Stimulated activated CD8-positive, alpha-beta memory T cell treated with anti-CD3 and anti-CD28 coated beads, Interleukin-12 subunit alpha, Interleukin-12 subunit beta, amount 100 ng/mL, for 1 hour (primary cell): ENCODE measurements at regions not wholly inside any gene's neighbourhood (a gene's known extent, or its start where the extent isn't known, plus 50 kb on each side); places are given as distances from the start of the nearest gene placed in this dataset.
A peak's percentile ranks its signal among the peaks of the same experiment; 100 is the strongest.
"Not testable (repeated sequence)": the region's sequence is repeated elsewhere in the genome, so short reads cannot be mapped to it uniquely, and the experiment has no call there.

Experiments used
- DNase-seq: peaks from one replicate; pipeline ENCODE4 v3.0.0-alpha.2; 2020; ENCODE audit warnings: low read depth

DNA sequence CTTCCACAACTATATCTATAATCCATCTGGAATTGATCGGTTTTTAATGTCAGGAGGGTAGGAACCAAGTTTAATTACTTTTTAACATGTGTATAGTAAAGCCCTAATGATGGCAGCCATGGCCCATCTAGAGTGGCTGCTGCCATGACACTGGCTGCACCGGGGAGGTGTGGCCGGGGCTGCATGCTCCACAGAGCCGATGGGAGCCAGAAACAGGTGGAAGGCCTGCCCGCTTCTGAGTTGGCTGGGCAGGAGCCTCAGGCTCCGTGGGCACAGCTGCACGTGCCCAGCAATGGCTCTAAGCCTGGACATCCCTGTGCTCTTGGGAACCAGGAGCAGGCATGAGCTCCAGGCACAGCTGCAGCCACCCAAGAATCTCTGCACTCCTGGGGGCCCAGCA is 73.0 kb downstream of the GBP6 start:
- DNase-seq = no peak

DNA sequence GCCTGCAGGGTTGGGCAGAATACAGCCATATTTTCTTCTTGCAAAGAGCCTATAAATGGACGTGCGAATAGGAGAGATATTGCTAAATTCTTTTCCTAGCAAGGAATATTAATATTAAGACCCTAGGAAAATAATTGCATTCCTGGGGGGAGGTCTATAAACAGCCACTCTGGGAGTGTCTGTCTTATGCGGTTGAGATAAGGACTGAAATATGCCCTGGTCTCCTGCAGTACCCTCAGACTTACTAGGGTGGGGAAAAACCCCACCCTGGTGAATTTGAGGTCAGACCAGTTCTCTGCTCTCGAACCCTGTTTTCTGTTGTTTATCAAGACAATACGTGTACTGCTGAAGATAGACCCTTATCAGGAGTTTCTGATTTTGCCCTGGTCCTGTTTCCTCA is 74.4 kb downstream of the GBP6 start:
- DNase-seq = not testable (repeated sequence)

DNA sequence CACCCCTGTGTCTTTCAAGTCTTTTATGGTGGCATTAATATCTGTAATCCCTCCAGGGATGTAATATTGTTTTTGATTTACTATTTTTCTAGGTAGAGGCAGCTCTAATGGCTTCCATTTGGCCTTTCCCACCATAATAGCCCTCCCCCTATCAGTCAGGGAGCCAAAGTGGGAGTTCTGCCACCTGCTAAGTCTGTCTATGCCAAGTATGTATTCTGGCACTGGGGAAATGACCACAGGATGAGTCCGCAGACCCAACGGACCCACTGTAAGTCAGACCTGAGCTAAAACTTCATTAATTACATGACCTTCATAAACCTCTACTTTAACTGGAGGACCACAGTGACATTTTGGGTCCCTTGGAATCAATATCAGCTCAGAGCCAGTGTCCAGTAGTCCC is 77.1 kb downstream of the GBP6 start:
- no peak for DNase-seq

DNA sequence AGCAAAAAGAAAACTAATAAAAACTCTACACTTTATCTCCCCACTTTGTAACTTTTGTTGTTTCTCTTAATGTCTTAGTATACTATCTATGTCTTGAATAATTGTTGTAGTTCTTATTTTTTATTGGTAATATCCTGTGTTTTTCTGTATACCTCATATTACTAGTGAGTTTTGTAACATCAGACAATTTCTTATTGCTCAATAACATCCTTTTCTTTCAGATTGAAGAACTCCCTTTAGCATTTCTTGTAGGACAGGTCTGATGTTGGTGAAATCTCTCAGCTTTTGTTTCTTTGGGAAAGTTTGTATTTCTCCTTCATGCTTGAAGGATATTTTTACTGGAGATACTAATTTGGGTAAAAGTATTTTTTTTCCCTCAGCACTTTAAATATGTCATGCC is 79.8 kb upstream of the LRRC8B start:
- DNase-seq = no peak

DNA sequence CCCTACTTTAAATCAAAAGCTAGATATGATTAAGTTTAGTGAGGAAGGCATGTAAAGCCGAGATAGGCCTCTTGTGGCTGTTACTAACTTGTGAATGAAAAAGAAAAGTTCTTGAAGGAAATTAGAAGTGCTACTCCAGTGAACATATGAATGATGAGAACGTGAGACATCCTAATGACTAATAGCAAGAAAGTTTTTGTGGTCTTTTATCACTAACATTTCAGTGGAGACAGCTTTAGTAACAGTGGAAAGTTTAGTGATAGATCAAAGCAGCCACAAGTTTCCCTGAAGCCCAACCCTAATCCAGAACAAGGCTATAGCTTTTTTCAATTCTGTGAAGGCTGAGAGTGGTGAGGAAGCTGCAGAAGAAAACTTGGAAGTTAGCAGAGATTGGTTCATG is 73.6 kb upstream of the LRRC8B start:
- no peak for DNase-seq

DNA sequence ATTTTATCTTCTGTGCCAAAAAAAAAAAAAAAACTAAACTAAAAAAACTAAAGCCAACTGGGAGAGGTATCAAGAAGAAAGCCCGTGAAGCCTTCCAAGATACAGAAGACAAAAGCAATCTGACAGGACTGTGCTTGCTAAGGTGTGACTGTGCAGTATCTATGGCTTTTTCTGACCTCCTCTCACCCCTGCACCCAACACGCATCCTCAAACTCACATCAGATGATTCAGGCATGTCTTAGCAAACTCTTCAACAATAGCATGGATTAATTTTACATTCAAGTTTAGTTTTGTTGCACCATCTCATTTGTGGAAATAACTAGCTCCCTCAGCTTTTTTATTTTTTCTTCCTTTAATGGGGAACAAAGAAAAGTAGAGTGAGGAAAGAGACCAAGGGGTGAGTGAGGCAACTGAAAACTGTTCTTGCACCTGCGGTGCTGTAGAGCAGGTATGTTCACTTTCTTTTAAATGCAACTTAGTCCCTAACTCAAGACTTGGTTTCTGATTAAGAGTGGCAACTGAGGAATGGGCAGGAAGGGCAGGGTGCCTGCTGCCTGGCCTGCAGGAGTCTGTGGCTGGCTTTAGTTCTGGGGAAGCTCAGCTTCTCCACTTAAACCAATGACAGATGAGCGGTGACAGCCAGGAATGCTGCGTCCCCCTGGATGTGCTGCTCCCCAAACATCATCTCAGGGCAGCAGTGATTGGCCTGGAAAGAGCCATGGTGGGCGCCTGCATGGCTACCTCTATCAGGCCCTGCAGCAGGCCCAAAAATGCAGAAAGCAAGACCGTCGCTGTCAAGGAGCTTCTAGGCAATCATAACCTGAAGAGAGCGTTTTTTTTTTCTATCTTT is 71.3 kb upstream of the LRRC8B start:
- DNase-seq = no peak

DNA sequence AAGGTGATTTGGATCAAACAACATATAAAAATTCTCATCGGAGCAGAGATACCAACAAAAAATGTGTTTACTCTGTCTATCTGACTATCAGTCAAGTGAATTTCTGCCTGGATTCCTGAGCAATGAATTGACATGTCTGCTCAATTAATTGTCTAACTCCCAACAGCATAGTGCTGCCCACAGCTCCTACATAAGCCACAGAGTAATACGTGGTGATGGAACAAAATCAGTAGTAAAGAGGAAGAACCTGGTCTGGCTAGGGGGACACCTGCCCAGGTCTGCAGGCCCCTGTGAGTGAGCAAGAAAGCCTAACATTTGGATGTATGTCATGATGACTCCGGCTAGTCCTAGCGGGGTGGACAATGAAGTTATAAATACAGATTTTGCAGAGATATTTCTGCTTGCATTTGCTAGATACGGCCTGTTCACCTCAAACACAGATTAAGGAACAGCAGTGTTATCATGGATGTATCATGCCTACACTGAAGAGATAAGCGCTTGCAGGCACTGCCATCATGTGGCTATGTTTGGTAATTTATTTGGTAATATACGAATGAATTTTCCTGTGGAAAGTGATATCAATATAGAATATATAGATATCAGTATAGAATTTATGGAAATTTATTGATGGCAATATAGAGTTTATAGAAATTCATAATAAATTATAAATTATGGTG is 69.6 kb upstream of the LRRC8B start:
- DNase-seq = peak; percentile 36

DNA sequence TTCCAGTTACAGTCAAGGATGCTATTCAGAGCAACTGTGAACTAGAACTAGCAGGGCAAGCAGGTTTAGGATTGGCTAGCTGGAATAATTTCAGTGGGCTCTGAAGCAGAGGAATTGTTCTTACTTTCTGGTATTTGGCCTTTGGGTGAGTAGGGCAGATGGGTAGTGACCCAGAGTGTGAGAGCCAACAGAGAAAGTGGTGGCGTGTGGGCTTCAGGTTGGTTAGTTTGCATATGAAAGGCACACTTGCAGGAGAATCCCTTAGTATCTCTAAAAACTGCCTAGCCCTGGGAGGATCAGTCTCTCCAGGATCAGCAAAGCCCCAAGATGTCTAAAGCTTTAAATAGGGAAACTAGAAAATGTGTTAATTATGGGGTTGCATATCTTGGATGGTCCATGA is 67.6 kb upstream of the LRRC8B start:
- DNase-seq = no peak

DNA sequence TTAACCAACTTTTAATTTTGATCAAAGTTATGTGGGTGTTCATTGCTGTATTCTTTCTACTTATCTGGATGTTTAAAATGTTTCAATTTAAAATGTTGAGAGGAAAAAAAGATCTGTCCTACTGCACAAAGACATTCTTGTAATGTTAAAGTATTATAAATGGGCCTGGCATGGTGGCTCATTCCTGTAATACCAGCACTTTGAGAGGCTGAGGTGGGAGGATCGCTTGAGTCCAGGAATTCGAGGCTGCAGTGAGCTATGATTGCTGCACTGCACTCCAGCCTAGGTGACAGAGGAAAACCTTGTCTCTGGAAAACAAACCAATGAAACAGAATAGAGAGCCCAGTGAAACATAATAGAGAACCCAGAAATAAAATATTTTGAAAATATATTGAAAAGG is 65.5 kb upstream of the LRRC8B start:
- DNase-seq = no peak

DNA sequence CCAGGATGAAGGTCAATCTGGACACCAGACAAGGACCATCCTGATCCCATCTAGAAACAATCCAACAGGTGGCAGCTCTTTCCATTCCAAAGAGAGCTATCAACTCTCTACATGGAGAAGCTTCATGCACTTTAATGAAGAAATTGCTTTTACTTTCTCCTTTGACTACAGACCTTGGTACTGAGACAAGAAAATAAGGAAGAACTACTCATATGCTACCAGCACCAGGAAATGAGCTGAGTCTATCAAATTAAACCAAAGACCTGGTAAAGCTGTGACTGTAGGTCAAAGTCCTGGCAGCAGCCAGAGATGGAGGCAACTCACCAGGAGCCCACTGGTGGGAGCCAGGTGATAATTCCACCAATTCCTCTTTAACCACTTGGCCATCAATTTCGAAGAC is 64.3 kb upstream of the LRRC8B start:
- DNase-seq = no peak

DNA sequence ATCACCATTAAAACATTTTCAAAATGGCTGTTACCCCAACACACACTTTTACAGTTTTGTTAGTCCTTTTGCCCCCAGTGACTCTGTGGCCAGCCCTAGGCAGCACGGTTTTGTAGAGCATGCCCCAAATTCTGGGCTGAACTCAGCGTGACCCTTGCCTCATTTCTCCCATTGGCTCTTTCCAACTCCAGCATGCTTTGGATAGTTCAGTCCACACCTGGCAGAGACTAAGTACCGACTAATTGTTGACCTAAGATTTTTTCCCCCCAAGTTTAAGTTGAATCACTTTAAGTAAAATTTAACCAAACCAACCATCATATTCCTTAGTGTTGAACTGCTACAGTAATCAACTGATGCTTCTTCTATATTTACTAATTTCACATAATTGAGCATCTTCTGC is 62.4 kb upstream of the LRRC8B start:
- no peak for DNase-seq

DNA sequence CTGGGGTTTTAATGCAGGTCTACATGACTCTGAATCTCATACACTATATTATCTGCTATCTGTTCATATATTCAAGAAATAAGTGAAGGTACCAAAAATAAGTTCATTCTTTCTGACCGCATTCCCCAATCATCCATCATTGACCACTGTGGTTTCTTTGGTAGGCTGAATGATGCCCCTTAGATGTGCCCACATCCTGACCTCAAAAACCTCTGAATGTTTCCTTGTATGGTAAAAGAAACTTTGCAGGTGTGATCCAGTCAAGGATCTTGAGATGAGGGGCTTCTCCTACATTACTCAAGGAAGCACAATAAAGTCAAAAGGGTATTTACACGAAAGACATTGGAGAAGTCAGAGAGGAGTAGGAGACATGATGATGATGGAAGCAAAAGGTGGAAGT is 60.6 kb upstream of the LRRC8B start:
- DNase-seq = no peak

DNA sequence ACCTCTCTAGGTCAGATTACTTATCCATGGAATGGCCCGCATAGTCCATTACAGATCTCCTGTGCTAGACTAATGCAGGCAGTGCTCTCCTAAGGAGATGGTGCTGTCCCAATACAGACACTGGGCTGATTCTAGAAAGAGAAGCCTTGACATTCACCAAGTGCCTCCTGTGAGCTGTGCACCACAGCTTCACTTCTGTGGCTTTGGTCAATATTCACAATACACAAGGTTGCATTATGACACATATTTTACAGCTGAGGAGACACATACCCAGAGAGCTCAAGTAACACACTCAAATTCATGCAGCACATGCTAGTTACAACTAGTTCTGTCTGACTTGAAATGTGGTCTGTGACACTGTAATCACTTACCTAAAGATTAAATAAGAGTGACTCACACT is 59.4 kb upstream of the LRRC8B start:
- DNase-seq = no peak

DNA sequence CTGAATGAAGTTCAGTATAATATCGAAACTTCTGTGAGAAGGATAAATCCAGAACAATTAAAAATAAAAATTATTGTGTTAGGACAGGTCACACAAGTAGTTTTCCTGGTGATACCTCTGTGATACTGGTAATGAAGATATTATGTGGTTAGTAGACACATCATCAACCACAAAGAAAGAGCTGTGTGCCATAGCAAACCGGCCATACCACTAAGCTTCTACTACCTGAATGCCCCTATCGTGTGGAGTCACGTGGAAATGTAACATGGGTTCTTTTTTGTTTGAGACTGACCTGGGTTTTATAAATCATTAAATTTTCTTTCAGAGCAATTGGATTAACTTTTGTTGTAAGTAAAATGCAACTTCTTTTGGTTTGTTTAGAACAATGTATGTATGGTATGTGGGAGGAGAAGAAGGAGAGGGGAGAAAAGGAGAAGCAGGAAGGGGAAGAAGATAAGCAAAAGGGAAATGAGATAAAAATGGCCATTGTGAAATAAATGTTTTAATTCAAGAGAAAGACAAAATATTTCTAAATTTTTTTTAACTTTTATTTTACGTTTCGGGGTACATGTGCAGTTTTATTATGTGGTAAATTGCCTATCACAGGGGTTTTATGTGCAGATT is 58.2 kb upstream of the LRRC8B start:
- DNase-seq = no peak

DNA sequence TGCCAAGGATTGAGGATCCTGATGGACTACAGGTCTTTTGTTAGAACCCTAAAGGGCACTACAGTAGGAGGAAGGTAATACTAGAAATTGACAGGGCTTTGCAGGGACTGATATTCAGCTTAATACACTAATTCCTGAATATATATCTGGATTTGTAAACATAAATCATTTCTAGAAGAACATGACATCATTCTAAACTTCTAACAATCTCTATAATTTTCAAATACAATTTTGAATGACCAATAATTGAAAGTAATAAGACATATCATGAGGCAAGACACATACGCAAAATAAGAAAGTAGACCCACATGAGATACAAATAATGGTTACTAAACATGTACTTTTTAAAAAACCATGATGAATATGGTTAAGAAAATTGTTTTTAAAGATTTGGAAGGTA is 52.4 kb upstream of the LRRC8B start:
- no peak for DNase-seq

DNA sequence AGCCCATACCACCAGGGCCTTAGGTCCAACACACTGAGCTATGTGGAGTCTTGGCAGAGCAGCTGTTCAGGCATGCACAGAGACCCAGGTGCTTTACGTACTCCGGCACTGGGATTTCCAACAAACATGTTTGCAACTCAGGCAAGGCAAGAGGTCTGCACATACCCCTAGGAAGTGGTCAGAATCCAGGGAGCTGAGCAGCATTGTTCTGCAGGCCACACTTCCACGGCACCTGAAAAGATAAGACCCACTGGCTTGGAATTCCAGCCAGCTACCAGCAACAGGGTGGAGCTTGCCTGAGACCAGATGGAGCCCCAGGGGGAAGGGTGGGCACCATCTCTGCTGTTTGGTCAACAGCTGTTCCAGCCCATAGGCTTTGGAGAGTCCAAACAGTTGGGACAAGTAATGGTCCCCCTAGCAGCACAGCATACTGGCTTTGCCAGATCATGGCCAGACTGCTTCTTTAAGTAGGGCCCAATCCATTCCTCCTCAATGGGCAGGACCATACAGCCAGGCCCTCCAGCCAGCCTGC is 51.7 kb upstream of the LRRC8B start:
- DNase-seq = no peak
